GM12872 (cell line): ENCODE measurements at regions not wholly inside any gene's neighbourhood (a gene's known extent, or its start where the extent isn't known, plus 50 kb on each side); places are given as distances from the start of the nearest gene placed in this dataset.

Source experiments
- CTCF ChIP-seq: IDR thresholded peaks from 3 replicates; pipeline ENCODE4 v1.5.1; 2011; ENCODE audit warnings: low read depth, mild to moderate bottlenecking, low read length, moderate library complexity; ENCODE audit not compliant: insufficient read depth

- no peak for TF ChIP-seq CTCF
Measured at GRCh38 chr15:83339396-83339795, 54.9 kb upstream of the BNC1 start.

DNA sequence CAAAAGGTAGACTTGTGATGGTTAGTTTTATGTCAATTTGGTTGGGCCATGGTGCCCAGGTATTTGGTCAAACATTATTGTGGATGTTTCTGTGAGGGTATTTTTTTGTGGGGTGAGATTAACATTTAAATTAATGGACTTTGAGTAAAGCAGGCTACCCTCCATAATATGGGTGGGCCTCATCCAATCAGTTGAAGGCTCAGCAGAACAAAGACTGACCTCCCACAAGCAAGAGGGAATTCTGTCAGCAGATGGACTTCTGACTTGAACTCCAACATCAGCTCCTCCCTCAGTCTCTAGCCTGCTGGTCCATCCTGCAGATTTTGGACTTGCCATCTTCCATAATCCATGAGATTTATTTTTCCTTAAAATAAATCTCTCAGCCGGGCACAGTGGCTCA is 55.6 kb upstream of the BNC1 start:
- TF ChIP-seq CTCF: no peak

- TF ChIP-seq CTCF: no peak
Measured at GRCh38 chr15:83346342-83346741, 61.9 kb upstream of the BNC1 start.

DNA sequence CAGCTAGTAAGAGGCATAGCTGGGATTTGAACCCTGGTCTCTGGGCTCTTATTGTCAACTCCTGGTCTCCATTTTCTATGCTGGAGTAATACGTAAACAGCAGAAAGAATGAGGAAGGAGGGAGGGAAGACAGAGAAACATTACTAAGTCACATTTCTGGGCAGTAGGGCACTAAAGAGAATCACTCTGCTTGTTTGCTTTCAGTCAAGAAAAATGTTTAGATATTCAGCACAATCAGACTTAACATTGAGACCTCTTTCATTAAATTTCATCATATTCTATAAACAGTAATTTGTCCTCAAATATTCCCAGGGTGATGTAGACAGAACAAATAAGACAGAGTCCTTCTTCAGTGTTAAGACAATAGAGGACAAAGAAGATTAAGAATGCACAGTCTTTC is 67.7 kb upstream of the BNC1 start:
- TF ChIP-seq CTCF: no peak

DNA sequence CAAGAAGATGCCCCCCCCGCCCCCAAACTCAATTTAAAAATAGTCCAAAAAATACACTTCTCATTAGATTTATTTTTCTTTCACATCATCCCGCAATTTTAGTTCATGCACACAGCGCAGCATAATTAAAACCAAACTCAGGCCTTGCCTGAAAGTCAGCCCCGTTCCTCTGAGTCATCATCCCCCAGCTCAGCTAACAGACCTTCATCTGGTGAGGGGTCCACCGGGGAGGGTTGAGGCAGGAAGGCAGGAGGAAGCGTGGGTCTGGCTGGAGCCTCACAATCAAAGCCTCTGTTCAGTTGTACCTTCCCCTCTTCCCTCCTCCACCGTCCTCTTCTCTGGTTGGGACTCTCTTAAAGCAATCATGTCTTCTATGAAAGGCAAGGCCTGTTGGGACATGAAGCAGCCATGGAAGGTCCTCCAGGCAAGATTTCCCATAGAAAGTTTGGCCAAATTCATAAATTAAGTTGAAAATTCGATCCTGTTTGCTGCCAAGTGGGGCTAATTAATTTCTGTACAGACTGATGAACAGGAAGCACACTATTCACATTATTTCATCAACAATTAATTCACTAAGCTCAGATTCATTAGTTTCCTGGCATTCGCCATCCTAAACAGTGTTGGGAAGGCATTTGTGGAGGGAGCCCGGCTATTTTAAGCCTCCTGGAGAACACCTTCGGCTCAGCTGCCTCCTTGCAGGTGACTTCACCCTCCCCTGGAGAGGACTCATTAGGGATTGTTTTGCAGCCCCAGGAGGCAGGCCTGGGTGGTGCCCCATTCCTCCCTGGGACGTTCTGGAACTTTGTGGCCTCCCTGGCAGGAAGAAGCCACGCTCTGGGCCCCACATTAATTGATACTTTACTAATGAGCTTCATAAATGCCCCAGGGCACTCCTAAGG is 72.3 kb upstream of the BNC1 start:
- TF ChIP-seq CTCF: no peak

GRCh38 chr15:83358972-83359564 is 74.6 kb upstream of the BNC1 start:
- no peak for TF ChIP-seq CTCF

GRCh38 chr15:83362706-83363105 is 78.2 kb upstream of the BNC1 start:
- no peak for TF ChIP-seq CTCF
